Nephron progenitor cell (in vitro differentiated cells): ENCODE measurements at regions not wholly inside any gene's neighbourhood (a gene's known extent, or its start where the extent isn't known, plus 50 kb on each side); places are given as distances from the start of the nearest gene placed in this dataset.
"Not testable (repeated sequence)": the region's sequence is repeated elsewhere in the genome, so short reads cannot be mapped to it uniquely, and the experiment has no call there.

Source experiments
- DNase-seq: peaks from one replicate; pipeline ENCODE4 v3.0.0; 2021
- H3K27ac Mint-ChIP-seq: 2 replicates; pipeline ENCODE4 v1.8.0; 2021; ENCODE audit warnings: mild to moderate bottlenecking, moderate library complexity, mixed read lengths
- H3K27me3 Mint-ChIP-seq: 2 replicates; pipeline ENCODE4 v1.8.0; 2021; ENCODE audit warnings: mild to moderate bottlenecking, low read depth, mixed read lengths; ENCODE audit not compliant: poor library complexity
- H3K36me3 Mint-ChIP-seq: 2 replicates; pipeline ENCODE4 v1.8.0; 2021; ENCODE audit warnings: low read depth, mixed read lengths
- H3K4me1 Mint-ChIP-seq: 2 replicates; pipeline ENCODE4 v1.8.0; 2021; ENCODE audit warnings: mixed read lengths
- H3K4me3 Mint-ChIP-seq: 2 replicates; pipeline ENCODE4 v1.8.0; 2021; ENCODE audit warnings: mild to moderate bottlenecking, moderate library complexity, mixed read lengths
- H3K9me3 Mint-ChIP-seq: 2 replicates; pipeline ENCODE4 v1.8.0; 2021; ENCODE audit warnings: mild to moderate bottlenecking, moderate library complexity, mixed read lengths
- CTCF ChIP-seq: fragments of 200-600 bp; sonication (generic); IDR thresholded peaks from 2 replicates; pipeline ENCODE4 v1.5.0; 2021; ENCODE audit warnings: antibody characterized with exemption

- Mint-ChIP-seq H3K36me3 (no peaks in the 10 kb centered on the region), H3K4me3 (no peak overlapping the region), H3K27me3 (peaks cover 31% of the 10 kb centered on the region), H3K27ac (no peak overlapping the region), H3K9me3 (no peaks in the 10 kb centered on the region), H3K4me1 (peaks cover 47% of the 10 kb centered on the region)
- TF ChIP-seq CTCF: no peak
- DNase-seq: no peak
Measured at GRCh38 chr1:47662068-47662467, 224.2 kb downstream of the FOXD2 start.

- H3K4me3 Mint-ChIP-seq: no peak overlapping the region
- H3K9me3 Mint-ChIP-seq: peaks cover 10% of the 10 kb centered on the region
- H3K36me3 Mint-ChIP-seq: no peaks in the 10 kb centered on the region
- DNase-seq: no peak
- H3K27ac Mint-ChIP-seq: no peak overlapping the region
- no peak for TF ChIP-seq CTCF
- peaks cover 39% of the 10 kb centered on the region for H3K4me1 Mint-ChIP-seq
- H3K27me3 Mint-ChIP-seq: peaks cover 29% of the 10 kb centered on the region
Measured at GRCh38 chr1:47663286-47663685, 225.4 kb downstream of the FOXD2 start.

GRCh38 chr1:47664356-47664755, 226.5 kb downstream of the FOXD2 start:
- TF ChIP-seq CTCF: no peak
- peaks cover 24% of the 10 kb centered on the region for H3K27me3 Mint-ChIP-seq

GRCh38 chr1:47664896-47665295, 227.1 kb downstream of the FOXD2 start:
- not testable (repeated sequence) for DNase-seq, H3K36me3 Mint-ChIP-seq, H3K9me3 Mint-ChIP-seq, H3K27ac Mint-ChIP-seq, H3K4me3 Mint-ChIP-seq
- Mint-ChIP-seq H3K27me3 (peaks cover 24% of the 10 kb centered on the region), H3K4me1 (peaks cover 33% of the 10 kb centered on the region)

More at GRCh38 chr1:47664356-47664755, 226.5 kb downstream of the FOXD2 start:
- H3K9me3 Mint-ChIP-seq: peaks cover 10% of the 10 kb centered on the region
- no peaks in the 10 kb centered on the region for H3K36me3 Mint-ChIP-seq
- no peak overlapping the region for H3K4me3 Mint-ChIP-seq
- peaks cover 36% of the 10 kb centered on the region for H3K4me1 Mint-ChIP-seq
- DNase-seq: no peak
- H3K27ac Mint-ChIP-seq: no peak overlapping the region

GRCh38 chr1:47669081-47669585, 231.3 kb downstream of the FOXD2 start:
- Mint-ChIP-seq H3K9me3 (peaks cover 43% of the 10 kb centered on the region), H3K4me1 (peaks cover 12% of the 10 kb centered on the region), H3K27me3 (peaks cover 27% of the 10 kb centered on the region), H3K4me3 (no peak overlapping the region), H3K27ac (no peak overlapping the region), H3K36me3 (peaks cover 15% of the 10 kb centered on the region)
- DNase-seq: no peak
- no peak for TF ChIP-seq CTCF

GRCh38 chr1:47672622-47673021, 234.8 kb downstream of the FOXD2 start:
- Mint-ChIP-seq H3K4me3 (no peak overlapping the region), H3K36me3 (peaks cover 15% of the 10 kb centered on the region), H3K27me3 (peaks cover 16% of the 10 kb centered on the region), H3K27ac (no peak overlapping the region), H3K9me3 (peaks cover 39% of the 10 kb centered on the region), H3K4me1 (peaks cover 24% of the 10 kb centered on the region)
- no peak for DNase-seq
- TF ChIP-seq CTCF: no peak
